HG03108 (cell line): ENCODE measurements at regions not wholly inside any gene's neighbourhood (a gene's known extent, or its start where the extent isn't known, plus 50 kb on each side); places are given as distances from the start of the nearest gene placed in this dataset.

ENCODE experiments used
- ATAC-seq: cut with Tn5 transposase; IDR thresholded peaks from one replicate; pipeline ENCODE4 v1.9.1; 2021; ENCODE audit warnings: moderate library complexity; ENCODE audit not compliant: unreplicated experiment

DNA sequence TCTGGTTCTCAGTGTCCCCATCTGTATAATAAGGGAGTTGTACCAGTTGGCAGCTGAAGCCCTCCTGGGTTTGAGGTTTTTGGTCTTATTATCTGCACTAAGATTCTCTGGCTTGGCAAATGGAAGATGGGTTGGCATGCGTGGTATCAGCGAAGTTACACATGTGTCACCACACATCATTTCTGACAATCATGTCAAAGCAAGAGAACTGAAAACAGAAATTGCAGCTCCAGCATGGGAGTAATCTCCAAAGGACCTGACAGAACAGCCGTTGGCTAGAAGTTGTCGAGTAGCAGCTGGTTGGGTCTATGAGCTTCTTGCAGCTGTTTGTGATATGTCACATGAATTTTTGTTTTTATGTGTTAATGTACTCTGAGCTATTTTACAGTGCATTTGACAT is 317.4 kb downstream of the SLC4A3 start:
- ATAC-seq, result no peak

DNA sequence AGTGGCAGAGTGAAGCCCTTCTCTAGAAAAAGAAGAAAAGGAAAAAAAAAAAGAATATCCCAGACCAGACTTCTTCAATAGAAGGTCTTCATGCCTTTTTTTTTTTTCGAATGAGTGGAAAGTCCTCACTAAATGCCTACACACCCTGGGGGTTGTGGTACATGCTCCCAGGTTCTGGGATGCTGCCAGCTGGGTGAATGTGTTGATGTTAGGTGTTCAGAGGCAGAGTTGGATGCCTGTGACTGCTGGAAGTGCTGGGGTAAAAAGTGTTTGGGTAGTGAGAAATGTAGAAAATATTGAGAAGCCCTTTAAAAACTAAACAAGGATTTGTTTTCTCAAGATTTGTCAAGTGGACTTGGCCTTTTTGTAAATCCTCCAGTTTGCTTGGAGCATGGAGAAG is 318.6 kb downstream of the SLC4A3 start:
- ATAC-seq, result no peak

DNA sequence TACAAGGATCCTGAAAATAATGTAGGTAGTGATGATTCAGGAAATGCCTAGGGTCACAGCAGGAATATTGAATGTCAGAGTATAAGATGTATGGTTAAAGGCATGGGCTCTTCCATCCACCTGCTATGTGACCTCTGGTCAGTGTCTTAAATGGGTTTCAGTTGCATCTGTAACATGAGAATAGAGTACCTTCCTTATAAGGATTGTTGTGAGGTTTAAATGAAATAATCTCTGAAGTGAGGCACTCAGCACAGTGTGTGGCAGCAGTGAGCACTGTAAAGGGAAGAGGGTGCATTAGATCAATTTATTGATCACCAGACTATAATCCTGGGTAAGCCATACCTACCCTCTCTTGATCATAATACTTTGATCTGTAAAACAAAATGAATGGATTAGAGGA is 319.1 kb downstream of the SLC4A3 start:
- ATAC-seq, result no peak

DNA sequence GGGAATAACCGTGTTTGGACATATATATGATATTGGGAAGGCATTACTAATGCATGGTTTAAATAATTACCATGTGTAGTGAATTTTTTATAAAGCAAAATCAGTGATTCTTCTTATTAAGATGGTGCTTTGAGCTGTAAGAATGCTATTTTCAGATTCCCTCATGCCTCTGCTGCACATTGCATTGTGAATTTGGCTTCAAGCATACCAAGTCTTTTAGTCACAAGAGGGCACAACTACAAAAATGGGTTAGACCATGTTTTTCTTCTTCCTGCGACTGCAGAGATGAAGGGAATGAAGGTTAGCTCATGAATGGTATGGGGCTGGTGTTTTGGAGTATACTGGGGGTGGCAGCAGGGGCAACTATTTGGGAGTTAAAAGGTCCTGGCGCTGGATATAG is 320.1 kb downstream of the SLC4A3 start:
- ATAC-seq, result no peak

DNA sequence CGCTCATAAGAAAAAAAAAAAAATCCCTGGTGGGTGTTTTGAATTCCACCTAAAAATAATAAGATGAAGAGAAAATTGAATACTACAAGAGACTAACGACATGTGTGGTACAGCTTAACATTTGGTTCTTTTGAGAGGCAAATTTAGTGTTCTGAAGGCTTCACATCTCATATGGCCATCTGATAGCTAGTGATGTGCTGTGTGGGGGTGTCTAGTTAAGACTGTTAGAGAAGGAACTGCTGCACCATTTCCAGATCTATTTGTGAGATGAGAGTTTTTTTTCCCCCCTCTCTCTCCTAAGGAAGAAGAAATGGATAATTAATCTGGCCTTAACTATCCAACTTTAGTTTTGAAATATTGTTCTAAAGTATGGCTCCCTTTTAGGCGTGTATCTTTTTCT is 321.6 kb downstream of the SLC4A3 start:
- ATAC-seq, result no peak

DNA sequence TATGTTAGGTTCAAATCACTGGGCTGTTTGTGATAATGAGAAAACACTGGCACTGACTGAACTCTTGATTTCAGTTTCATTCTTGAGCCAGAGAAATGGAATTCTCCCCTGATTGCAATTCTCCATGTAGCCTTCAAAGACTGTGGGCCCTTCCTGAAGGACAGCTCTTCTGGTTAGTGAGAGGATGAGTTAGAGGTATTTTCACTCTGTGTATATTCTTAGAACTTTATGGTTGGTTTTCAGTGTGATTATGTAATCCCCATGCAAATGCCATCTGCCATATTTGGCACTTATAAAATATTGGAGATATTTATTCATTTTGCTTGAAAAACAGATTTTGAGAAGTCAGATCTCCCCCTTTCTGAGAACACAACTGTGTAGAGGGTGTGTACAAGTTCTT is 323.7 kb downstream of the SLC4A3 start:
- ATAC-seq, result no peak

DNA sequence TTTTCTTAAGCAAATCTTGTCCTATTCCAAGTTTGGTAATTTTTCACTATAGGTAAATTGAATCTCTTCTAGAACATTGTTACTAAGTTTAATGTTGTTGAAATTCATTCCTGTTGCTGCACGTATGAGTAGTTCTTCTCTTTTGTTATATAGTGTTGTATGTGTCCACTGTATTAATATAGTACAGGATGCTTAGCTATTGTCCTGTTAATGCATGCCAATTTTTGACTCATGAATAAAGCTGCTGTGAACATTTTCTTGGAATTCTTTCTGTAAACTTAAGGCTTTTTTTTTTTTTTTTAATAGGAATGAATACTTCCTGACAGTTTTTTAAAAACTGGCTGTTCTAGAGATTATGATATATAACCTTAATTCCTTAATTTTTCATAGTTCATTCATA is 326.9 kb downstream of the SLC4A3 start:
- ATAC-seq, result no peak

DNA sequence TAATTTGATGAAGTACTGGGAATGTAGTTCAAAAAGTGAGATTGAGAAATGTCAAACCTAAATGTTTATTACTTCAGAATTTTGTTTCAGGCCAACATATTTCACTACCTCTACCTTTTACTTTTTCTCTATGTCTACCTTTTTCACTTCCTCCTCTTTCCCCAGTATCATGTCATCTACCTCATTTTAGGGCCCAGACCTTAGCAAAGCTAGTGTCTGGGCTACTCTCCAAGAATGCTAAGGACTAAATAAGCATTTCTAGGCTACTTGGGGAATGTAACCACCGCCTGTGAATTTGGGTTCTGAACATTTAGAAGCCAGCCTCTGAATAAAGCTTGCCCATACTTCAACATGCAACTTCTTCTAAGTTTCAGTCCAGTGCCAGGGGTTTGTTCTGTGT is 330.4 kb downstream of the SLC4A3 start:
- no peak for ATAC-seq

DNA sequence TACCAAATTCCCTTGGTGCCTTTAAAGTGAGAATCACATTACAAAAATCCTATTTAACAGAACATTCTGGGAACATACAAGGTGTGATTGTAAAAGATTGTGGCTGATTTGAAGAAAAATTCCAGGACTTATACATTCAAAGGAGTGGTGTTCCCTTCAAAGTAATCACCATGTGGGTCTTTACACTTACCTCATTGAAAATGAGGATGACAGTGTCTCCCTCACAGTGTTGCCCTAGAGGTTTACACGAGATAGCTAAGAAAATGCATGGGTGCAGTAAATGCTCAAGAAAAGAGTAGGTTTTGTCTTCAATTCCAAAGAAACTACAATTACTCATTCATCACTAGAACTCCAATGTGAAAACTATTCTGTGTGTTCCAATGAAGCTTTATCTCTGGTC is 331.5 kb downstream of the SLC4A3 start:
- no peak for ATAC-seq

DNA sequence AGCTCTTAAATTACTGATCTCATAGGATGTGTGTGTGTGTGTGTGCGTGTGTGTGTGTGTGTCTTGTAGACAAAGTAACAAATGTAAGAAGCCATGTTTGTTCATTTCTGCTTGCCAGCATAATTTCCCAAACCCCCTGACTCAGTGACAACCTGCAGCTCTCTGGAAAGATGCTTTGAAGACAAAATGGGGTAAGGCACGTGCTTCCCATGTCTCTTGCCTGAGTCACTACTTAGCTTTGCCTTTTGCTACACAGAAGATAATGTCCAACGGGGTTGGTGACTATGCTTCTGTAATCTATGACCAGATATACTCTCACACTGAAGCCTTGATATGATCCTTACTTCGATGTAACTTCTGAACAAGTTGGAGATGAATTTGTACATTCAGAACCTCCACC is 332.0 kb downstream of the SLC4A3 start:
- no peak for ATAC-seq

DNA sequence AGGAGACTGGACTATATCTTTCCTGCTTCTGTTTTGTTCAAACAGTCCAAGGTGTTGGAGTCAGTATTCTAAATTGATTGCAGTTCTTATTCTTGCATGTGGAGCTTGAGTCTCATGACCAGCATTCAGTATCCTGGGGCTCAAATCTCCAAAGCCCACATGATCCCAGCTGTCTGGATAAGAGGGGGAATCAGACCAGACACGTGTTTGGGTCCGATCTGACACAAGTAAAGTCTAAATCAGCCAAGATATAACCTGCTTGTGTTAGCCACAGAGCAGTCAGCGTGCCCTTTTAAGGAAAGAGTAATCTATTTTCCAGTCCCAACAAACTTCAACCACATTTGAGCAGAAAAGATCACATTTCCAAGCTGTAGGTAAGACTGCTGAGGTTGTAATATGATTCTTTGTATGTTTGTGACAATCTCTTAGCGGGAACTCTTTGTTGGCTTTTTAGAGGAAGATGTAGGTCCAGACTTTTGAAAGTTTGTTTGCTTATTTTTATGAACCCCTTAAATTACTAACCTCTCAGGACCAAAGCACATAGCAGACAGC is 334.6 kb downstream of the SLC4A3 start:
- ATAC-seq, result no peak

DNA sequence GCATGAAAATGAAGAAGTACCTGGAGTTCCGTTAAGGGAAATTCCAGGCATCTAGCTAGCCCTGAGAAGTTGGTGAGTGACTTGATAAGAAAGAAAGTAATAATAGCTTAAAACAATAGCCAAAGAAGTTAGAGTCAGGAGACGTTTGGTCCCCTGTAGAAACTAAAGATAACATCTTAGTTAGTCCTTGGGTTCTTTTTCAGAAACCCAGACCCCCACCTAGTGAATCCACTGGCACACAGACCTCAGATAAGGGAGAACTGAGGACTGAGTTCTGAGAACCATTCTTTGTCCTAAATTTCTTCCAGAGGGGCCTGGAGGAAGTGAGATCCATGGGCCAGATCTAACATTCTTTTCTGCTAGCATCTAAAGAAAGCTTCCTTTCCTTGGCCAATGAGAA is 335.4 kb downstream of the SLC4A3 start:
- ATAC-seq, result no peak

DNA sequence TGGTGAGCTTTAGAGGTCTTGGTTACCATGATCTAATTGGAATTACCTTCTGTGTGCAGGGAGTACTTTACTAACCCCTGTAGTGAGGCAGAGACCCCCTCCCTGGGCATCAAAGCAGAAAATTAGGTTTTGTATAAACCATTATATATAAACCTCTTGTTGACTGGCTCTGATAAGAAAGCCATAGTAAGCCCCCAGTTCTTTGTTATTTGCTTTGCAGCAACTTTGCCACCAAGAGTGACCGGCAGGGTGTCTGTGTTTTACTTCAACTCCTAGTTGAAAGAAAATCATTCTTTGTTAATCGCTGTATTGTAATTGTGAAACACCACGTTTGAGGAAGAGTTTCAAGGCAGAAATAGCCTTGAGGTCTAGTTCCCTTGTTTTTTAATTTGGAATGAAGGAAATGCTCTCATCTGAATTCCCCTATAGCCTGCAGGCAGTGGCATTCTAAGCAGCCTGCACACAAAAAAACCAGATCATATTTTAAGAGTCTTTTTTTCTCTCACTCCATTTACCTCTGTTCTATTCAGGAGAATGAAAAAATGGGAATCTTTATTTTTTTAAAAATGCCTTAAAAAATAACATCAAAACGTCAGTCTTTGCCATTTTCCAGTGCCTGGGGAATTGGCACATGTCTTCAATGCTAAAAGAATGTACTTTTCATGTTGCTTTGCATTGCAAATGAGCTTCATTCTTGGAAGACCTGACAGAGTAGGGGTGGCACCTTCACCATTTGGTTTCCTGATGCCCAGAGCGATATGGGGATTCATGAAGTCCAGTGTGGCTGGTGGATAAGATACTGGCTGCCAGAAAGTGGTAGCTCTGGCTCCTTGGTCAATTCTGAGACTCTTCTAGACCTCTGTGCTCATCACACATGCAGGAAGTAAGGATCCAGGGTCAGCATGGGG is 338.1 kb downstream of the SLC4A3 start:
- ATAC-seq, result no peak

DNA sequence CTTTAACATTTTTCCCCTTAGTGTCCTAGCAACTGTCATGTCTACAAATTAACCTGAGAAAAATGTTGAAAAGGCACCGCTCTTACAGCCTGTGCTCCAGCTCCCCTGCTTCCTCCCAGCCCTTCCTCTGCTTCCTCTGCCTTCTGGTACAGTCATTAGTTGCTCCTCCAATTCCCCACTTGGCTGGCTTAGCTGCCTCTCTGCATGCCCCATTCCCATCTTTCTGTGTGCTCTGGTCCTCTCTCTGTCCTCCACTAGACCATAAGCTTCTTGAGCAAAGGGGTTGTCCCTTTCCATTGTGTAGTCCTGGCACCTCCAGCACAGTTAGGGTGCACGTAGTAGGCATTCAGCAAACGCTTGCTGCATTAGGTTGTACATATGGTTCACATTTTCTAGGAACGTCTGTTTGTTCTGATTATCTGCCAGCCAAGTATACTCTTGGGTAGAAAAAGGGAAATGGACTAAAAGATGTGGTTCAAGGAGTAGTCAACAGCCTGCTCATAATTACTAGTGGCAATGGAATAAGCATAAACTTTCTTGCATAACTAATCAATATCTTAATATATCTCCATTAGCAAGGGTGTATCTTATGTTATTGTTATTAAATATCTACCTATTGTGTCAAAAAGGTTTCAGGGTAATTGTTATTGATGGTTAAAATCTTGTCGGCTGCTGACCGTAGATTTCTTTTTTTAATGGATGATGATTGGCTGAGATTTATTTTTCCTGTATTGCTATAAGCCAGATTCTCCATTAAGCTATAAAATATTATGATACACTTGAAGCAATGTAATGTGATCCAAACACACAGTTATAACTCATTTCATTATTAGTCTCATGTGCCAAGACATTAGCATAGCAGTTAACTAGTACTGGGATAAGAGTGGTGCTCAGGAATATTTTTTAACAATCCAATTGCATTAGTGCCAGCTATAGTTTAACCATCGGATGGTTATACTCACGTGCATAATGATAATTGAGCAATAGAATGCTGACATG is 340.1 kb downstream of the SLC4A3 start:
- ATAC-seq, result no peak

DNA sequence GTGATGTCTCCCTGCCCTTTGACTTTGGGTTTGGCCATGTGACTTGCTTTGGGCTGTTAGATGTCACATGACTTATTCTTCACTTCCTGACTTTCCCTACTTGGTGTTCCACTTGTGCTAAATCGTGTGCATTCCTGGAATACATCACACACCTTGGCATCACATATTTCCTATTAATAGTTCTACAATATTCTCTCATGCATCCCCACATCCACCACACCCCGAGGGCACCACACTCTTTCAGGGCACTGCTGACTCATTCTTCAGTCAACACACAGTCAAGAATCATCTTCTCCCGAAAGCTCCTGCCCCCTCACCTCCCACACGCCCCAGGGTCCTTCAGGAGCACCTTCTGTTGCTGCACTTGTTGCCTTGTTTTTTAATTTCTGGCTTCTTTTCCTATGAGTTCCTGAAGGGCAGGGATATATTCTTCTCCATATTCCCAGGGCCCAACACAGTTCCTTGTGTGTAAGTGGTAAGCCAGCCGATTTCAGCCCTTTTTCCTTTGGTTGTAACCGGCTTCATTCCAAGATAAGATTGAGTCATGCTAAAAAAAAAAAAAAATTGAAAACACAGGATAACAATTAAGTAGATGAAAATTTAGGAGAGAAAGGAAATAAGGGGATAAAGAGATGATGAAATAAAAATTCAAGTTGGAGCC is 341.4 kb downstream of the SLC4A3 start:
- no peak for ATAC-seq

DNA sequence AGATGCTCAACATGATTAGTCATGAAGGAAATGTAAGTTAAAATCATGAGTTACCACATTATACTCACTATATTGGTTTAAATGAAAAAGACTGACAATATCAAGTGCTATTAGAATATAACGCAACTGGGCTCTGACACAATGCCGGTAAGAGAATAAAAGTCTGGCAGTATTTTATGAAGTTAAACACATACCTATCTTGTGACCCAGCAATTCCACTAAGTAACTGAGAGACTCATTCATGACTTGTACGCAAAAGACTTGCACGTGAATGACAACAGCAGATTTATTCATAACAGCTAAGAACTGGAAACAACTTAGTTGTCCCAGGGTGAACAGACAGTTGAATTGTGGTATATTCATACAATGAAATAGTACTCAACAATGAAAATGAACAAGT is 342.1 kb downstream of the SLC4A3 start:
- ATAC-seq, result no peak

DNA sequence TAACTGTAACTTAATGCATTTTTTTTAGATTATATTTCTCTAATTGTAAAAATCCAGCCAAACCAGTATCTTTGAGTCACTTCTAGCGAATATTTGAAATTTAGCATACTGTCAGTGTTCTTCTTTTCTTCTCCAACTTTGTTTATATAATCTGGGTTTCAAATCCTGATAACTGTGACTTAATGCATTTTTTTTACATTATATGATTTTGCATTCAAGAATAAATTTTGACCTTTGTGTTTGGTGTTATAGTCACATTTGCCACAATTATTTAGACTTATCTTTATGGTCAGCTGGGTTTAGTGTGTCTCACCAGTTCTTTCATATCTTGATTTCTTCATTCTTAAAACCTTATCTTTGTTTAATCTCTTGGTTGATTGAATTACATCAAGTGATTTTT is 345.7 kb downstream of the SLC4A3 start:
- ATAC-seq, result no peak

DNA sequence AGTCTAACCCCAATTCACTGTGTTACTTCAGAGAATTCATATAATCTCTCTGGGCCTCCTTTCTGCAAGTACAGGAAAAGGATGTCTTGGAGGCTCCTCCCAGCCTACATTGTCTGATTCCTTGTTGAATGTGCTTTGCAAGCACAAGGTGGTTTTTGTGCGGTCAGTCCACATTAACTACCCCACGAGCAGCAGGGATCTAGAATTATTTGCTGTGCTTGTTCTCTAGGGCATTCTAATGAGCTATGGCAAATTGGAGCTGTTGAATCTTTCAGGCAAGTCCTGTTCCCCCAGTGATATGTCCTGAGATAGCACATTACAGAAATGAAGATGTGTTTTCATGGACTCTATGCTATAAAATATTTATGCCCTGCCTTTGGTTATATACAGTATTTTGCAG is 349.4 kb downstream of the SLC4A3 start:
- no peak for ATAC-seq

DNA sequence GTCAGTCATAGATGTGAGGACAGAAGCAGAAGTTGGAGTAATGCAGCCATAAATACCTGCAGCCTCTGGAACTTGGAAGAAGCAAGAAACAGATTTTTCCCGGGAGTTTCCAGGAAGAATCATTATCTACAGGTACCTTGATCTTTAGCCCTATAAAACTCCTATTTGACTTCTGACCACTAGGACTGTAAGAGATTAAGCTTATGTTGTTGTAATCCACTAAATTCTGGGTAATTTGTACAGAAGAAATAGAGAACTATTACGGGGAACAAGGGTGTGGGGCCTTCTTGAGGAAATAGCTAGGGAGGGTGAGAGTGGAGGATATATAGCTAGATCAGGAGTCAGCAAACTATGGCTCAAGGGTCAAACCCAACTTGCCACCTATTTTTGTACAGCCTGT is 353.2 kb downstream of the SLC4A3 start:
- no peak for ATAC-seq

DNA sequence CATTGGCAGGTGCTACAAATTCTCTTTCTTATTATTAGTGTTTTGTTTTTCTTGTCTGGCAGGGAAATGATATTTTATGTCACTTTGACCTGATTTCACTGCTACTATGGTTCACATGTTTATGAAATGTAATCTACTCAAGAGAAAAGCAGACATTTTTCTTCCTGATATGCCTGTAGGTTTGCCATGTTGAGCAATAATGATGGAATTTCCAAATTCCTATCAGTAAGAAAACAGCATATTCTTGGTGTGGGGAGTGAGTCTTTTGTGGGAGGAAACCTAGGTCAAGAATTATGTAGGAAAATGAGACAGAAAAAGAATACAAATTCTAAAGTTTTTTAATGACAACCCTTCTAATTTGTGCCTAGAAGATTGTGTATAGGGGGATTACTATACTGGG is 356.4 kb downstream of the SLC4A3 start:
- no peak for ATAC-seq

DNA sequence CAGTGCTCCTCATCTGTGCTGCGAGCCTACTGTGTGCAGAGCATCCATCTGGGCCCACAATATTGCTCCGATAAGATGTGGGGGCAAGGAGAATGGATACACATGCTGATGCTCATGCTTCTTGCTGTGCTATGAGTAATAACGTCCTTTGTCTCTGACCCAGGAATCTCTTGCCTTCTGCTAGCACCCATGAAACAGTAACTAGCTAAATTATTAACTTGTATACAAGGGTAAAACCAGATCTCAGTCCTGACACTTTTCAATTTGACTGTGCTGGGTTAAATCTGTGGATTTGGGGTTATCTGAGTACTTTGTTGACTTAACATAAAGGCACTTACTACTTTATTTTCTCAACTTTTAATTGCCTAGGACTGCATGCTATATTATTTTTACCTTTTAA is 357.6 kb downstream of the SLC4A3 start:
- no peak for ATAC-seq
